NCI-H187 (cell line): ENCODE measurements at regions not wholly inside any gene's neighbourhood (a gene's known extent, or its start where the extent isn't known, plus 50 kb on each side); places are given as distances from the start of the nearest gene placed in this dataset.

Source experiments
- DNase-seq, 2 experiments: peaks; one replicate each; lab custom pipeline; 2025; lab: John Stamatoyannopoulos, UW

GRCh38 chr16:16790597-16790996 lies 411.7 kb downstream of the NPIPA7 start:
- DNase-seq = no peak

GRCh38 chr16:16791051-16791450 lies 412.1 kb downstream of the NPIPA7 start:
- no peak for DNase-seq

- DNase-seq = no peak
These were observed 418.3 kb downstream of the NPIPA7 start for GRCh38 chr16:16797239-16797638.

- DNase-seq = no peak
These were observed 419.6 kb downstream of the NPIPA7 start for GRCh38 chr16:16798504-16798903.

GRCh38 chr16:16805809-16806208 lies 426.9 kb downstream of the NPIPA7 start:
- no peak for DNase-seq

GRCh38 chr16:16815641-16816040 lies 436.7 kb downstream of the NPIPA7 start:
- DNase-seq = no peak

- no peak for DNase-seq
These were observed 438.3 kb downstream of the NPIPA7 start for GRCh38 chr16:16817196-16817595.

GRCh38 chr16:16821261-16821660 lies 442.3 kb downstream of the NPIPA7 start:
- no peak for DNase-seq

- peak; percentile 37 to 46 for DNase-seq
These were observed 450.0 kb downstream of the NPIPA7 start for GRCh38 chr16:16828913-16829398.

- DNase-seq = no peak
These were observed 451.5 kb downstream of the NPIPA7 start for GRCh38 chr16:16830401-16830800.

- no peak for DNase-seq
These were observed 452.0 kb downstream of the NPIPA7 start for GRCh38 chr16:16830973-16831372.

- DNase-seq = no peak
These were observed 454.2 kb downstream of the NPIPA7 start for GRCh38 chr16:16833165-16833564.

- no peak for DNase-seq
These were observed 471.3 kb downstream of the NPIPA7 start for GRCh38 chr16:16850274-16850673.

- DNase-seq = no peak
These were observed 478.1 kb downstream of the NPIPA7 start for GRCh38 chr16:16857012-16857411.

- DNase-seq = peak in 1 of 2 experiments; percentile 2
These were observed 478.8 kb downstream of the NPIPA7 start for GRCh38 chr16:16857603-16858283.

- peak; percentile 8 to 39 for DNase-seq
These were observed 482.6 kb downstream of the NPIPA7 start for GRCh38 chr16:16861546-16861945.

GRCh38 chr16:16863672-16864071 lies 484.7 kb downstream of the NPIPA7 start:
- no peak for DNase-seq

- DNase-seq = no peak
These were observed 485.6 kb downstream of the NPIPA7 start for GRCh38 chr16:16864536-16864935.

GRCh38 chr16:16865374-16865773 lies 486.4 kb downstream of the NPIPA7 start:
- DNase-seq = no peak

GRCh38 chr16:16867973-16868372 lies 489.0 kb downstream of the NPIPA7 start:
- no peak for DNase-seq

- DNase-seq = no peak
These were observed 489.8 kb downstream of the NPIPA7 start for GRCh38 chr16:16868727-16869126.

- no peak for DNase-seq
These were observed 490.8 kb downstream of the NPIPA7 start for GRCh38 chr16:16869746-16870145.

- no peak for DNase-seq
These were observed 492.3 kb downstream of the NPIPA7 start for GRCh38 chr16:16871196-16871595.

GRCh38 chr16:16877061-16877460 lies 498.1 kb downstream of the NPIPA7 start:
- no peak for DNase-seq
